Spleen (tissue), 11 donors: ENCODE measurements at regions not wholly inside any gene's neighbourhood (a gene's known extent, or its start where the extent isn't known, plus 50 kb on each side); places are given as distances from the start of the nearest gene placed in this dataset.

Experiments used
- DNase-seq: peaks from one replicate; pipeline ENCODE4 v3.0.0-alpha.2; 2020
- H3K27ac ChIP-seq, 8 donors: fragments of 200-600 bp; sonication (generic) in 7 of 8; 1 replicate in 4 of 8; 2 replicates in 4 of 8; pipeline versions ENCODE4 v1.5.0 to v1.8.0; 2016 to 2021; ENCODE audit warnings: inconsistent platforms in 4 of 8, mild to moderate bottlenecking in 4 of 8, moderate library complexity in 1 of 8
- H3K27me3 ChIP-seq, 7 donors: fragments of 200-600 bp; sonication (generic) in 6 of 7; replicated peaks in 1 of 7; 1 replicate in 4 of 7; 2 replicates in 3 of 7; pipeline versions ENCODE4 v1.5.0 to v1.8.0; 2016 to 2021; ENCODE audit warnings: inconsistent platforms in 3 of 7, mild to moderate bottlenecking in 1 of 7
- H3K36me3 ChIP-seq, 6 donors: fragments of 200-600 bp; sonication (generic) in 5 of 6; 1 replicate in 4 of 6; 2 replicates in 2 of 6; pipeline versions ENCODE4 v1.5.0 to v1.8.0; 2016 to 2021; ENCODE audit warnings: inconsistent platforms in 2 of 6
- H3K4me1 ChIP-seq, 6 donors: fragments of 200-600 bp; sonication (generic) in 5 of 6; 1 replicate in 3 of 6; 2 replicates in 3 of 6; pipeline versions ENCODE4 v1.5.0 to v1.8.0; 2016 to 2021; ENCODE audit warnings: inconsistent platforms in 3 of 6
- H3K4me3 ChIP-seq, 8 donors: fragments of 200-600 bp; sonication (generic) in 7 of 8; 1 replicate in 4 of 8; 2 replicates in 4 of 8; pipeline versions ENCODE4 v1.5.0 to v1.8.0; 2016 to 2021; ENCODE audit warnings: inconsistent platforms in 4 of 8, mild to moderate bottlenecking in 4 of 8, moderate library complexity in 2 of 8
- H3K9me3 ChIP-seq, 8 donors: fragments of 200-600 bp; sonication (generic) in 7 of 8; 1 replicate in 4 of 8; 2 replicates in 4 of 8; pipeline versions ENCODE4 v1.5.0 to v1.8.0; 2016 to 2021; ENCODE audit warnings: inconsistent platforms in 4 of 8
- POLR2A ChIP-seq, 3 donors: fragments of 450-650 bp; IDR thresholded peaks; one replicate each; pipeline ENCODE4 v1.5.1; 2017; ENCODE audit warnings: antibody characterized with exemption in 3 of 3, mild to moderate bottlenecking in 1 of 3
- POLR2AphosphoS5 ChIP-seq, 3 donors: sonication (generic); formaldehyde crosslinking; IDR thresholded peaks; one replicate each; pipeline ENCODE4 v1.5.1; 2017; ENCODE audit warnings: antibody characterized with exemption in 3 of 3
- WGBS, 5 donors: extraction: QIAGEN DNeasy Blood & Tissue Kit in 3 of 5; methylation state at CpG; one replicate each; pipeline versions ENCODE4 v1.1.5 to v1.1.7; 2013 to 2018; 5-methylcytosine and 5-hydroxymethylcytosine counted together
- intact Hi-C: fragments of 100-400 bp; cut with DNase I; formaldehyde crosslinking; loops from one replicate; pipeline ENCODE4 v1.15.0; 2023; ENCODE audit warnings: low total_unique reads
- TF ChIP-seq, protein P1 (sequence below), 11 experiments: fragments of 200-600 bp in 7 of 11; fragments of 450-650 bp in 4 of 11; sonication (generic) in 4 of 11; IDR thresholded peaks in 8 of 11; conservative IDR thresholded peaks in 3 of 11; 1 replicate in 7 of 11; 2 replicates in 4 of 11; pipeline versions ENCODE4 v1.4.0 to v1.8.0; 2016 to 2021; ENCODE audit warnings: antibody characterized with exemption in 11 of 11, inconsistent platforms in 4 of 11, mild to moderate bottlenecking in 1 of 11
- donor health status: healthy with polysubstance abuse.
- donor health status: DM: no; HTN: no; CAD: no; lungs with moderate emphysema.
- donor health status: DM: no; HTN: no; CAD: no.
- donor health status: Bipolar disorder and iron deficiency.
- donor health status: healthy.
- donor health status: DM: no; HTN: no; CAD: no.
- donor health status: DM: yes; HTN: yes; CAD: no.

DNA sequence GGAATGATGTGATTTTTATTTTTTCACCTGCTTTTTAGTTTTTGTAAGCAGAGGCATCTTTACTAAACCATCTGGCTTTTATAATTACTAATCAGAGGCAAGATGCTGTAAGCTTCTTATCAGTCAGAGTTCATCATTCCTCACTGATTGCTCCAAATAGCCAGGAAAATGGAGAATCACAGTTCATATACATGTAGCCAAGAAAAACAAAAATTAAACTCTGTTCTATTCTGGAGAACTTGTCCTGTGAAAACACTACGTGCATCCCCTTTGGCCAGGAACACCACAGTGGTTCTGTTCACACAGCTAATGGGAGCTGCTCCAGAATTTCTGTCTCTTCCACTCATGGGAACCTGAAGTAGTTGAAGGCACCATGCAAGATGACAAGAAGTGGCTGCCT lies 725.5 kb upstream of the CHRM3 start:
- WGBS, 5 donors, result 69 to 85% (median 80%) methylated on average over 1 of the region's 1 CpG
- H3K27ac ChIP-seq, result no peak overlapping the region
- no peaks in the 10 kb centered on the region for H3K4me1 ChIP-seq
- no peak for DNase-seq
- no peaks in the 10 kb centered on the region for H3K36me3 ChIP-seq
- H3K9me3 ChIP-seq, result peaks cover 0 to 8% (median 0%) of the 10 kb centered on the region in 8 donors
- no peak overlapping the region for H3K4me3 ChIP-seq
- TF ChIP-seq POLR2AphosphoS5 (IDR thresholded peaks at IDR 0.05) (no peak), POLR2A (IDR thresholded peaks at IDR 0.05) (no peak)
- TF ChIP-seq, protein P1, sequence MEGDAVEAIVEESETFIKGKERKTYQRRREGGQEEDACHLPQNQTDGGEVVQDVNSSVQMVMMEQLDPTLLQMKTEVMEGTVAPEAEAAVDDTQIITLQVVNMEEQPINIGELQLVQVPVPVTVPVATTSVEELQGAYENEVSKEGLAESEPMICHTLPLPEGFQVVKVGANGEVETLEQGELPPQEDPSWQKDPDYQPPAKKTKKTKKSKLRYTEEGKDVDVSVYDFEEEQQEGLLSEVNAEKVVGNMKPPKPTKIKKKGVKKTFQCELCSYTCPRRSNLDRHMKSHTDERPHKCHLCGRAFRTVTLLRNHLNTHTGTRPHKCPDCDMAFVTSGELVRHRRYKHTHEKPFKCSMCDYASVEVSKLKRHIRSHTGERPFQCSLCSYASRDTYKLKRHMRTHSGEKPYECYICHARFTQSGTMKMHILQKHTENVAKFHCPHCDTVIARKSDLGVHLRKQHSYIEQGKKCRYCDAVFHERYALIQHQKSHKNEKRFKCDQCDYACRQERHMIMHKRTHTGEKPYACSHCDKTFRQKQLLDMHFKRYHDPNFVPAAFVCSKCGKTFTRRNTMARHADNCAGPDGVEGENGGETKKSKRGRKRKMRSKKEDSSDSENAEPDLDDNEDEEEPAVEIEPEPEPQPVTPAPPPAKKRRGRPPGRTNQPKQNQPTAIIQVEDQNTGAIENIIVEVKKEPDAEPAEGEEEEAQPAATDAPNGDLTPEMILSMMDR (IDR thresholded peaks at IDR 0.05 in 8 of 11, conservative IDR thresholded peaks at IDR 0.05 in 3 of 11), result no peak
- no peaks in the 10 kb centered on the region for H3K27me3 ChIP-seq
- intact Hi-C loops, result no loop called here

DNA sequence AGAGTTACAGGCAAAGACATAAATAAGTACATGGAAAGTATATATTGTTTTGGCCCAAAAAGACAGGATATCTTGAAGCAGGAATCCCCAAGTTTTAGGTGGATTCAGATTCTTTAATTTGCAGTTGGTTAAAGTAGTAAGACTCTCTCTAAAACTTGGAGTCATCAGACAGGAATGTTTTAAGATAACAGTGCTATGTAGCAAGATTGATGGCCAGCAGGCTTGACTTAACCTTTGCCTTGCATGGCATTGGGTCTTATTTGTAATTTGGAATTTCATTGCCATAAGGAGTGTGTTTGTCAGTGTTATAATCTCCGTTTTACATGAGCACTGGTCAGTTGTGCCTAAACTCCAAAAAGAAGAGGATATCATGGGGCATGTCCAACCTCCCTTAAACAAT lies 727.6 kb upstream of the CHRM3 start:
- no peak for DNase-seq
- Histone ChIP-seq H3K27me3 (no peaks in the 10 kb centered on the region), H3K4me3 (no peak overlapping the region), H3K4me1 (no peaks in the 10 kb centered on the region), H3K36me3 (no peaks in the 10 kb centered on the region), H3K9me3 (peaks cover 0 to 5% (median 0%) of the 10 kb centered on the region in 8 donors), H3K27ac (no peak overlapping the region)
- intact Hi-C loops, result no loop called here
- TF ChIP-seq POLR2A (IDR thresholded peaks at IDR 0.05), result no peak
- WGBS, 5 donors, result 56 to 92% (median 70%) methylated on average over 1 of the region's 1 CpG

DNA sequence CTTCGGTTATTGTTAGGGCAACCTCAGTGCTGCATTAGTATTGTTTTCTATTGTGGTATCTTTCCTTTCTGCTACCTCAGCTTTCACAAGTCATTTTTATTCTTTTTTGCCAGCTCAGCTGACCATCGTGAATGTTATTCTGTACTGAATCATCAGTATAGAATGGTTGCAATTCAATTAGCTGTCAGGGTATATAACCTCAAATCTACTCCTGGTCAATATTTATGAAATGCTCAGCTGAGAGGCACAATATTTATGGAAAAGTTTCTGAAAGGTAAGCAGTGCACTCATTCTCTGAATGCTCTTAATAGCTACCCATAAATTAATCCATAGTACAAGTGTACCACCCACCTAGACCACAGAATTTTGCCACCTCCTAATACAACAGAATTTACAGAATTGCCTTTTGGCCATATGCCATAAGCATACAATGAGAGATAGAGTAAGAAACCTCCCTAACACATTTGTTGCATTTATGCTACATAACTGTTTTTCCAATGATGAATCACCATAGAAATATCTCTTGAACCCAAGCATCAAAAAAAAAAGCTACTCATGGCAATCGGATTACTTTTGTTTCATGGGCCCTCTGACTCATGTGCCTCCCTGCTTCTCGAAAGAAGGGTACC lies 732.6 kb upstream of the CHRM3 start:
- H3K4me3 ChIP-seq, result no peak overlapping the region
- DNase-seq, result no peak
- no peak for TF ChIP-seq POLR2A (IDR thresholded peaks at IDR 0.05)
- no peak for TF ChIP-seq POLR2AphosphoS5 (IDR thresholded peaks at IDR 0.05)
- TF ChIP-seq, protein P1 (IDR thresholded peaks at IDR 0.05 in 8 of 11, conservative IDR thresholded peaks at IDR 0.05 in 3 of 11), result no peak
- H3K36me3 ChIP-seq, result no peaks in the 10 kb centered on the region
- intact Hi-C loops, result no loop called here
- H3K4me1 ChIP-seq, result no peaks in the 10 kb centered on the region
- WGBS, 5 donors, result 75 to 83% (median 76%) methylated on average over 4 of the region's 4 CpGs
- H3K9me3 ChIP-seq, result peaks cover 0 to 5% (median 0%) of the 10 kb centered on the region in 8 donors
- H3K27me3 ChIP-seq, result no peaks in the 10 kb centered on the region
- no peak overlapping the region for H3K27ac ChIP-seq

DNA sequence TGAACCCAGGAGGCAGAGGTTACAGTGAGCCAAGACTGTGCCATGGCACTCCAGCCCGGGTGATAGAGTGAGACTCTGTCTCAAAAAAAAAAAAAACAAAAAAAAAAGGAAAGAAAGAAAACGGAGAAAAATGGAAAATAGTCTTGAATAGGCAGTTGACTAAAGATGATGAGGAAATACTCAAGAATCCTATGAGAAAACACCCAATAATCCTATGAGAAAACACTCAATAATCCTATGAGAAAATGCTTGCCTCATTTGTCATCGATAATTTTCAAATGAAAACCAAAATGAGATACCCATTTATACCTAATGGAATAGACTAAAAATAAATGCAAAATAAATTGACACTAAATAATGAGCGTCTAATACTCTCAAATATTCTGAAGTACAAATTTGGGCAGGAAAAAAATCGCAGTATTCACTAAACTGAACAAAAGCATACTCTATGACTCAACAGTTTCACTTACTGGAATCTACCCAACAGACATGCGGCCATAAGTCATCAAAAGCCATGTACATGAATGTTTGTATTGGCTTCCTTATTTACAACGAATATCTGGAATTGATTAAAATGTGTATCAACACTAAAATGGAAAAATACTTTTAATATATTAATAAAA lies 733.9 kb upstream of the CHRM3 start:
- H3K27ac ChIP-seq, result no peak overlapping the region
- 78 to 90% (median 82%) methylated on average over 7 of the region's 7 CpGs for WGBS, 5 donors
- no peaks in the 10 kb centered on the region for H3K9me3 ChIP-seq
- no peaks in the 10 kb centered on the region for H3K36me3 ChIP-seq
- intact Hi-C loops, result no loop called here
- TF ChIP-seq, protein P1 (IDR thresholded peaks at IDR 0.05 in 8 of 11, conservative IDR thresholded peaks at IDR 0.05 in 3 of 11), result no peak
- no peak for TF ChIP-seq POLR2A (IDR thresholded peaks at IDR 0.05)
- no peak for TF ChIP-seq POLR2AphosphoS5 (IDR thresholded peaks at IDR 0.05)
- no peak overlapping the region for H3K4me3 ChIP-seq
- H3K27me3 ChIP-seq, result no peaks in the 10 kb centered on the region
- no peaks in the 10 kb centered on the region for H3K4me1 ChIP-seq
- no peak for DNase-seq
